GM20000 (cell line): ENCODE measurements at regions not wholly inside any gene's neighbourhood (a gene's known extent, or its start where the extent isn't known, plus 50 kb on each side); places are given as distances from the start of the nearest gene placed in this dataset.
"Not testable (repeated sequence)": the region's sequence is repeated elsewhere in the genome, so short reads cannot be mapped to it uniquely, and the experiment has no call there.

Experiments used
- DNase-seq: peaks from one replicate; pipeline ENCODE4 v3.0.0; 2012; ENCODE audit warnings: low spot score
- CTCF ChIP-seq: IDR thresholded peaks from 2 replicates; pipeline ENCODE4 v1.5.1; 2012; ENCODE audit warnings: mild to moderate bottlenecking, control low read depth; ENCODE audit errors: extremely low read depth, missing control alignments

GRCh38 chr2:183964565-183964964 lies 633.8 kb upstream of the ZNF804A start:
- TF ChIP-seq CTCF = no peak
- DNase-seq = no peak

GRCh38 chr2:183967756-183968155 lies 630.6 kb upstream of the ZNF804A start:
- no peak for DNase-seq
- TF ChIP-seq CTCF = no peak

- not testable (repeated sequence) for DNase-seq
These were observed 622.7 kb upstream of the ZNF804A start for GRCh38 chr2:183975676-183976075.

GRCh38 chr2:183984871-183985270 lies 613.5 kb upstream of the ZNF804A start:
- no peak for DNase-seq
- no peak for TF ChIP-seq CTCF

- no peak for TF ChIP-seq CTCF
These were observed 606.4 kb upstream of the ZNF804A start for GRCh38 chr2:183991968-183992367.

GRCh38 chr2:183993052-183993451 lies 605.3 kb upstream of the ZNF804A start:
- no peak for DNase-seq
- no peak for TF ChIP-seq CTCF

More at GRCh38 chr2:183991968-183992367, 606.4 kb upstream of the ZNF804A start:
- no peak for DNase-seq

- no peak for DNase-seq
- no peak for TF ChIP-seq CTCF
These were observed 602.7 kb upstream of the ZNF804A start for GRCh38 chr2:183995632-183996031.
